HepG2 (cell line): ENCODE measurements at regions not wholly inside any gene's neighbourhood (a gene's known extent, or its start where the extent isn't known, plus 50 kb on each side); places are given as distances from the start of the nearest gene placed in this dataset.
"Not testable (repeated sequence)": the region's sequence is repeated elsewhere in the genome, so short reads cannot be mapped to it uniquely, and the experiment has no call there.

Experiments used
- ATAC-seq: fragments of 200-7000 bp; cut with Tn5 transposase; 3 replicates; pipeline ENCODE4 v1.9.1; 2020; ENCODE audit warnings: mild to moderate bottlenecking, moderate library complexity
- BruUV-seq: library from RNA; stranded (reverse); fragments of 400-500 nt; replicated peaks from 2 replicates; lab custom pipeline; 2021; lab: Mats Ljungman, UMichigan
- CTCF ChIA-PET: fragments of 300-600 bp; formaldehyde crosslinking; extraction: SDS; loops from one replicate; lab custom pipeline; 2021; ENCODE audit warnings: low total read pairs, inconsistent platforms, low intra/inter-chr PET ratio; lab: Yijun Ruan, JAX
- POLR2A ChIA-PET: fragments of 350-600 bp; sonication (Branson Sonifier 250); formaldehyde crosslinking; loops from one replicate; lab custom pipeline; 2020; ENCODE audit warnings: antibody characterized with exemption, inconsistent platforms; lab: Yijun Ruan, JAX
- DNase-seq: peaks from one replicate; pipeline ENCODE4 v3.0.0-alpha.2; 2015; ENCODE audit warnings: low spot score
- FAIRE-seq: peaks from 3 replicates; lab custom pipeline; 2011; peaks lifted over from hg19 to GRCh38; lab: Jason Lieb, UNC
- H2AFZ ChIP-seq: one replicate; pipeline ENCODE4 v1.6.1; 2011; ENCODE audit warnings: low read length, inconsistent platforms
- H3K27ac ChIP-seq: fragments of 300-600 bp; 3 replicates; pipeline ENCODE4 v1.8.0; 2011; ENCODE audit warnings: mixed run types, mild to moderate bottlenecking, mixed read lengths, low read length, inconsistent platforms; ENCODE audit not compliant: insufficient read depth; ENCODE audit errors: extremely low read length
- H3K27me3 ChIP-seq, 2 experiments: fragments of 200-600 bp in 1 of 2; 2 replicates in 1 of 2; 3 replicates in 1 of 2; pipeline versions ENCODE4 v1.6.0 to v1.8.0; 2011; ENCODE audit warnings: low read length in 2 of 2, mild to moderate bottlenecking in 2 of 2, moderate library complexity in 2 of 2, inconsistent platforms in 1 of 2; ENCODE audit not compliant: insufficient read depth in 2 of 2, control insufficient read depth in 1 of 2
- H3K36me3 ChIP-seq, 2 experiments: fragments of 200-600 bp in 1 of 2; replicated peaks in 1 of 2; 2 replicates in 1 of 2; 3 replicates in 1 of 2; pipeline versions ENCODE4 v1.5.1 to v1.8.0; 2011; ENCODE audit warnings: low read length in 2 of 2, inconsistent platforms in 1 of 2; ENCODE audit not compliant: insufficient read depth in 2 of 2, control insufficient read depth in 1 of 2
- H3K4me1 ChIP-seq: 2 replicates; pipeline ENCODE4 v1.5.1; 2012; ENCODE audit warnings: low read length, inconsistent platforms; ENCODE audit not compliant: insufficient read depth
- H3K4me2 ChIP-seq: 2 replicates; pipeline ENCODE4 v1.6.0; 2011; ENCODE audit warnings: low read depth, low read length, inconsistent platforms
- H3K4me3 ChIP-seq, 3 experiments: fragments of 200-600 bp in 1 of 3; sonication (generic), shearing (Covaris generic) in 1 of 3; replicated peaks in 1 of 3; 2 replicates each; pipeline ENCODE4 v1.5.1; 2011 to 2016; ENCODE audit warnings: low read length in 3 of 3, inconsistent platforms in 2 of 3, low read depth in 2 of 3, mild to moderate bottlenecking in 2 of 3, control low read depth in 1 of 3, mixed read lengths in 1 of 3; ENCODE audit not compliant: insufficient read depth in 1 of 3
- H3K79me2 ChIP-seq: one replicate; pipeline ENCODE4 v1.6.1; 2011; ENCODE audit warnings: low read length, inconsistent platforms; ENCODE audit not compliant: insufficient read depth
- H3K9ac ChIP-seq: 2 replicates; pipeline ENCODE4 v1.6.0; 2011; ENCODE audit warnings: mild to moderate bottlenecking, low read depth, low read length, inconsistent platforms; ENCODE audit not compliant: insufficient read depth
- H3K9me3 ChIP-seq: 2 replicates; pipeline ENCODE4 v1.5.1; 2012; ENCODE audit warnings: mild to moderate bottlenecking, low read length
- H4K20me1 ChIP-seq: 2 replicates; pipeline ENCODE4 v1.6.0; 2011; ENCODE audit warnings: inconsistent platforms, mild to moderate bottlenecking, low read length, moderate library complexity; ENCODE audit not compliant: insufficient read depth
- GATAD2A ChIP-seq: IDR thresholded peaks from 2 replicates; pipeline ENCODE4 v1.6.1; 2016
- HNF4A ChIP-seq: sonication (generic); formaldehyde crosslinking; IDR thresholded peaks from 2 replicates; pipeline ENCODE4 v1.4.0; 2020; ENCODE audit warnings: missing genetic modification reagents
- KDM1A ChIP-seq: IDR thresholded peaks from 2 replicates; pipeline ENCODE4 v1.6.1; 2016; ENCODE audit warnings: missing compliant biosample characterization
- SALL1 ChIP-seq: sonication (generic); formaldehyde crosslinking; IDR thresholded peaks from 2 replicates; pipeline ENCODE4 v1.8.0; 2022; ENCODE audit warnings: mild to moderate bottlenecking, missing genetic modification reagents
- ZBTB38 ChIP-seq: sonication (generic); formaldehyde crosslinking; IDR thresholded peaks from 2 replicates; pipeline ENCODE4 v1.5.1; 2020; ENCODE audit warnings: mild to moderate bottlenecking, missing genetic modification reagents
- ZMYM2 ChIP-seq: sonication (generic); formaldehyde crosslinking; IDR thresholded peaks from 2 replicates; pipeline ENCODE4 v1.8.0; 2022; ENCODE audit warnings: mild to moderate bottlenecking, missing genetic modification reagents
- ZMYM3 ChIP-seq: sonication (generic); formaldehyde crosslinking; IDR thresholded peaks from 2 replicates; pipeline ENCODE4 v1.5.1; 2020; ENCODE audit warnings: mild to moderate bottlenecking, missing genetic modification reagents
- ZNF460 ChIP-seq: sonication (generic); formaldehyde crosslinking; IDR thresholded peaks from 2 replicates; pipeline ENCODE4 v1.5.1; 2020; ENCODE audit warnings: missing genetic modification reagents, mild to moderate bottlenecking, borderline replicate concordance
- ZNF501 ChIP-seq: sonication (generic); formaldehyde crosslinking; IDR thresholded peaks from 2 replicates; pipeline ENCODE4 v1.5.1; 2020; ENCODE audit warnings: mild to moderate bottlenecking, moderate library complexity, missing genetic modification reagents
- ZNF605 ChIP-seq: sonication (generic); formaldehyde crosslinking; IDR thresholded peaks from 2 replicates; pipeline ENCODE4 v1.8.0; 2022; ENCODE audit warnings: mild to moderate bottlenecking, missing genetic modification reagents
- WGBS: methylation state at CpG from one replicate; pipeline ENCODE4 v1.1.6; 2017; ENCODE audit warnings: low lambda C conversion rate; 5-methylcytosine and 5-hydroxymethylcytosine counted together
- in situ Hi-C: cut with HindIII; loops from 2 replicates; pipeline ENCODE4 v1.10.0; 2017; ENCODE audit warnings: low pct_unique_long_range_greater_than_20kb; ENCODE audit not compliant: extremely low pct_ligation_motif_present
- intact Hi-C: fragments of 100-400 bp; cut with micrococcal nuclease; formaldehyde crosslinking; loops from one replicate; pipeline ENCODE4 v1.10.0; 2022; ENCODE audit not compliant: unreplicated experiment
- TF ChIP-seq, protein P1 (sequence below): sonication (generic); formaldehyde crosslinking; IDR thresholded peaks from 2 replicates; pipeline ENCODE4 v1.5.1; 2020; ENCODE audit warnings: mild to moderate bottlenecking, missing genetic modification reagents
- TF ChIP-seq, protein P2 (sequence below): sonication (generic); formaldehyde crosslinking; IDR thresholded peaks from 2 replicates; pipeline ENCODE4 v1.4.0; 2020; ENCODE audit warnings: missing genetic modification reagents

DNA sequence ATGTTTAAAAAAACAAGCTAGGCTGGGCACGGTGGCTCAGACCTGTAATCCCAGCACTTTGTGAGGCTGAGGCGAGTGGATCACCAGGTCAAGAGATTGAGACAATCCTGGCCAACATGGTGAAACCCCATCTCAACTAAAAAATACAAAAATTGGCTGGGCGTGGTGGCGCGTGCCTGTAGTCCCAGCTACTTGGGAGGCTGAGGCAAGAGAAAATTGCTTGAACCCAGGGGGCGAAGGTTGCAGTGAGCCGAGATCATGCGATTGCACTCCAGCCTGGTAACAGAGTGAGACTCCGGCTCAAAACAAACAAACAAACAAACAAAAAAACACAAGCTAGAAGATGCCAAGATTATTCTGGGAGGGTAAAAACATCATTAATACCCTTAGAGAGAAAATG is 172.3 kb downstream of the AVL9 start:
- BruUV-seq, in situ Hi-C loops: not testable (repeated sequence)
- peak overlapping the region; percentile 53 for H3K9ac ChIP-seq
- peak overlapping the region; percentile 67 for H3K4me2 ChIP-seq
- TF ChIP-seq ZNF460 (CRISPR knock-in tag), result peak; percentile 98
- peak; percentile 77; the same call in 1 of the 2 replicates for TF ChIP-seq ZMYM2 (CRISPR knock-in tag)
- peak; percentile 88 for TF ChIP-seq KDM1A (CRISPR knock-in tag)
- TF ChIP-seq, protein P1, sequence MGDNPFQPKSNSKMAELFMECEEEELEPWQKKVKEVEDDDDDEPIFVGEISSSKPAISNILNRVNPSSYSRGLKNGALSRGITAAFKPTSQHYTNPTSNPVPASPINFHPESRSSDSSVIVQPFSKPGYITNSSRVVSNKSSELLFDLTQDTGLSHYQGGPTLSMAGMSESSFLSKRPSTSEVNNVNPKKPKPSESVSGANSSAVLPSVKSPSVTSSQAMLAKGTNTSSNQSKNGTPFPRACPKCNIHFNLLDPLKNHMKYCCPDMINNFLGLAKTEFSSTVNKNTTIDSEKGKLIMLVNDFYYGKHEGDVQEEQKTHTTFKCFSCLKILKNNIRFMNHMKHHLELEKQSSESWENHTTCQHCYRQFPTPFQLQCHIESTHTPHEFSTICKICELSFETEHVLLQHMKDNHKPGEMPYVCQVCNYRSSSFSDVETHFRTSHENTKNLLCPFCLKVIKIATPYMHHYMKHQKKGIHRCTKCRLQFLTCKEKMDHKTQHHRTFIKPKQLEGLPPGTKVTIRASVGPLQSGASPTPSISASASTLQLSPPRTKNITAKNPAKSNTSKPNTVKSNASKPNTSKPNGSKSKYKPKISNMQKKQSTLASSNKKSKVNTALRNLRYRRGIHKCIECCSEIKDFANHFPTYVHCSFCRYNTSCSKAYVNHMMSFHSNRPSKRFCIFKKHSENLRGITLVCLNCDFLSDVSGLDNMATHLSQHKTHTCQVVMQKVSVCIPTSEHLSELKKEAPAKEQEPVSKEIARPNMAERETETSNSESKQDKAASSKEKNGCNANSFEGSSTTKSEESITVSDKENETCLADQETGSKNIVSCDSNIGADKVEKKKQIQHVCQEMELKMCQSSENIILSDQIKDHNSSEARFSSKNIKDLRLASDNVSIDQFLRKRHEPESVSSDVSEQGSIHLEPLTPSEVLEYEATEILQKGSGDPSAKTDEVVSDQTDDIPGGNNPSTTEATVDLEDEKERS (CRISPR knock-in tag), result 0 out of 2 replicates have a peak, but pooled peaks have one; percentile 27
- peak; percentile 9; the same call in 1 of the 2 replicates for TF ChIP-seq GATAD2A (CRISPR knock-in tag)
- 0 out of 2 replicates have a peak, but pooled peaks have one; percentile 31 for TF ChIP-seq ZNF605
- peak; percentile 47; the same call in 1 of the 2 replicates for TF ChIP-seq SALL1
- 0 out of 2 replicates have a peak, but pooled peaks have one; percentile 24 for TF ChIP-seq ZNF501 (CRISPR knock-in tag)
- TF ChIP-seq ZBTB38, result 0 out of 2 replicates have a peak, but pooled peaks have one; percentile 27
- peak; percentile 39; the same call in 1 of the 2 replicates for TF ChIP-seq HNF4A (CRISPR knock-in tag)
- TF ChIP-seq ZMYM3, result peak; percentile 86
- TF ChIP-seq, protein P2, sequence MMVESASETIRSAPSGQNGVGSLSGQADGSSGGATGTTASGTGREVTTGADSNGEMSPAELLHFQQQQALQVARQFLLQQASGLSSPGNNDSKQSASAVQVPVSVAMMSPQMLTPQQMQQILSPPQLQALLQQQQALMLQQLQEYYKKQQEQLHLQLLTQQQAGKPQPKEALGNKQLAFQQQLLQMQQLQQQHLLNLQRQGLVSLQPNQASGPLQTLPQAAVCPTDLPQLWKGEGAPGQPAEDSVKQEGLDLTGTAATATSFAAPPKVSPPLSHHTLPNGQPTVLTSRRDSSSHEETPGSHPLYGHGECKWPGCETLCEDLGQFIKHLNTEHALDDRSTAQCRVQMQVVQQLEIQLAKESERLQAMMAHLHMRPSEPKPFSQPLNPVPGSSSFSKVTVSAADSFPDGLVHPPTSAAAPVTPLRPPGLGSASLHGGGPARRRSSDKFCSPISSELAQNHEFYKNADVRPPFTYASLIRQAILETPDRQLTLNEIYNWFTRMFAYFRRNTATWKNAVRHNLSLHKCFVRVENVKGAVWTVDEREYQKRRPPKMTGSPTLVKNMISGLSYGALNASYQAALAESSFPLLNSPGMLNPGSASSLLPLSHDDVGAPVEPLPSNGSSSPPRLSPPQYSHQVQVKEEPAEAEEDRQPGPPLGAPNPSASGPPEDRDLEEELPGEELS (CRISPR knock-in tag), result 0 out of 2 replicates have a peak, but pooled peaks have one; percentile 14
- TF ChIP-seq, all 625 proteins: peak for 12; not testable (repeated sequence) for 613
- Histone ChIP-seq H3K27ac (peak overlapping the region; percentile 97), H3K4me1 (peaks cover 80% of the 10 kb centered on the region), H3K4me3 (0 out of 6 replicates have a peak overlapping the region, but pooled peaks of 1 of the 3 experiments have one; percentile 21)
- H4K20me1 ChIP-seq, CTCF ChIA-PET, H3K79me2 ChIP-seq, intact Hi-C loops, DNase-seq, H2AFZ ChIP-seq, H3K9me3 ChIP-seq, H3K27me3 ChIP-seq, H3K36me3 ChIP-seq, ATAC-seq, FAIRE-seq: not testable (repeated sequence)
- POLR2A ChIA-PET, result interaction anchor here (1.7 to 3.7 kb wide), 5 partner anchors 8 to 177 kb away, joined by 4 to 22 read pairs (median 10); partner anchors contain the start of genes AVL9 and LSM5
- 81% methylated on average over 9 of the region's 9 CpGs for WGBS
